ENCODE measurements at regions not wholly inside any gene's neighbourhood (a gene's known extent, or its start where the extent isn't known, plus 50 kb on each side); places are given as distances from the start of the nearest gene placed in this dataset.

DNA sequence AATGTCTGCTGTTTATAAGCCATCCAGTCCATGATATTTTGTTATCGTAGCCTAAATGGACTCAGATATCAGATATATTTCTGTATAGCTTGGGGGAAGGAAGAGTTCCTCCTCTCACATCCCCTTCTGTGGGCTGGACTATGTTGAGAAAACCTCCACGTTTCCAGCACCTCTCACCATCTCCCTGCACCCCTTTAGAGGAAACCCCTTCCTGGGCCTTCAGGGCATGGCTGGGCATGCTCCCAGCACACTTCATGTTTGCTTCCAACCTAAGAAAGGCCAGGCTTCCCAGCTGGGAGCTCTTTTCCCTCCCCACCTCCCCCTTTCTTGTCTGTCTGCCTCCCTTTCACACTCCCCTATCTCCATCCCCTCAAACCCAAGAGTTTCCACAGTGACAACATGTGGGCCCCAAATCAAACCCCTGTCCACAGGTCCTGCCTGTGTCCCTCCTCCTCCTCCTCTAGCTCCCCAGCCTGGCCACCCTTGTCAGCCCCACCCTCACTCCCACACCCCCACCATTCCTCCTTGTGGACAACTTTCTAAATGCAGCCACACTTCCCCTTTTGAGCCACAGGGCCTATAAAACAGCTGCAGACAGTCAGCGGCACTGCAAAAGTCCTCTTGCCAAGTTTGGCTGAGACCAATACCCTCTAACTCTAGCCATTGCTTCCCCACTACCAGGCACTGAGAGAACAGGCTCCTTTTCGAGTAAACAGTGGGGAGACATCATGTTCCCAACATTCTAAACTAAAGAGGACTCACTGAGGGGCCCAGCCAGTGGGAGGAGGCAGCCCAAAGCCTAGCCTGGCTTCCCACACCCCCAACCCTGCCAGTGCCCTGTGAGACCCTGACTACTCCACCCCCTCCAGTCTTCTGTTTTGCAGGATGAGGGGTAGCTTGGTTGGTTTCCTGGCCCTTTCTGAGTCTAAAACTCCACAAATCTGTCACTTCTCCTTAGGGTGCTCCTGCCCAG, 120.5 kb downstream of the ZFP36L2 start:
- no peak for DNase-seq

DNA sequence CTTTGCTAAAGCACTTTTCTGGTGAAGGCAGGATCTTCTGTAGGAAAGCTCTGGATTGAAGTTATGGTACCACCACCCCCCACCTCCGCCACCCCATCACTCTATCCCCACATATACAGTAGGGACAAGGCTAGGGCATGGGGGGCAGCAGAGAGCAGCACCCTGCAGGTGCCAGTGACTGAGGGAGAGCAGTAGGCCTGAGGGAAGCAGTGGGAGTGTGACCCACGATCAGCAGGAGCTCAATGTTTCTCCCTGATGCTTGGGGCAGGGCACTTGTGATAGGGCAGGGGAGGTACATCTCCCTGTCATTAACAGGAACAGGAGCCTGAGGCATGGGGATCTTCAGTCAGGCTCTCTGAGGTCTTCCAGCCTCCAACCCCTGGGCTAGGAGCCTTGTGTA, 121.6 kb downstream of the ZFP36L2 start:
- no peak for DNase-seq

DNA sequence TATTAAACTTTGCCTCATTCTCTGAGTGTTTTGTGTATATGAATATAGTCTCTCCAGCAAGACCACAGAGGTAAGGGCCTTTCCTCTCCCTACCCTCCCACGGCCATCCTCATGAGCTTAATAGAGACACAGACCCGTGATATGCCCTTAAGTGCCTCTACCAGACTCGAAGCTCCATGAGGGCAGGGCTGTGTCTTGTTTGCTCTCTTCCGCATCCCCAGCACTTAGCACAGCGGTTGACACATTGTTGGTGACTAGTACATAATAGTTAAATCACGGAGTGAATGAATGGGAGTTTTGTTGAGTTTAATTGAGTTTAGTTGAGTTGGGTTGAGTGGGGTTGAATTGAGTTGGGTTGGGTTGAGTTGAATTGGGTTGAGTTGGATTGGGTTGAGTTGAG, 122.3 kb downstream of the ZFP36L2 start:
- no peak for DNase-seq

DNA sequence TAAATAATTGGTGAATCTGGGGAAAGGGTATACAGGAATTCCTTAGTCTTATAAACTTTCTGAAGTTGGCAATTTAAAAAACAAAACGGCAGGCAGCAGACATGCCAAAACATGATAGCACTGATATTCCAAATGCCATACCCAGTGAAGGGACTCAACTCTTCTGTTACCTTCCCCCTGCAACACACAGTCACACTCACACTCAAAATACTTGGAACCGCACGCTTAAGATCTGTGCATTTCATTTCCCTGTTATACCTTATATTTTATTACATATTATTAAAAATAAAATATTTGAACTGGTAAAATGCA, 123.4 kb downstream of the ZFP36L2 start:
- no peak for DNase-seq

DNA sequence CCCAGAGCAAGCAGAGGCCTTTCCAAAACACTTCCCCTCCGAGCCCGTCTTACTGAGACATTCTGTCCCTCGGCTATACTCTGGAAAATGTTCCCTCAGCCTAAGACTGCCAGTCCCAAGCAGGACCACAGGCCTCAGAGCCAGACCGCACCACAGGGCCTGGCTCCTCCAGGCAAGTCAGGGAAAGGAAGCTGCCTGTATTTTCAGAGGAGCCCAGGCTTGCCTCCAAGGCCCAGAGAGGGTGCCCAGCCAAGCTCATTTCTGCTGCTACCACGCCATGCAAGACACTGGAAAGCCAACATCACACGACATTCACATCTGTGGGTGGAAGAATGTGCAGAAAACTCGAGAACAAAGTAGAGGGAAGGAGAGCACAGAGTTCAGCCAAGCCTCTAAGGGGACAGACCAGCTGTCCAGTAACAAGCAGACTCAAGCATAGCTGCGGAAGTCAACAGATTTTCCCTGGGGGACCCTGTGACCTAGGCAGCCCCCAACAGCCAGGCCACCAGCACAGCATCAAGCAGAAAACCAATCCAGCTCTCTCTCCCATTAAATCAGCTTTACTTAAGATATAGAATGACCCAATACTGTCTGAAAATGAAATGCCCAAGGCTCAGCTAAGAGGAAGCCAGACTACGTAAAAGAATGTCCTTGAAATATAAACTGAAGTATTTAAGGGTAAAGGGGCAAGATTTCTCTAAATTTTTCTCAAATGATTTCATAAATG, 123.9 kb downstream of the ZFP36L2 start:
- DNase-seq: no peak

DNA sequence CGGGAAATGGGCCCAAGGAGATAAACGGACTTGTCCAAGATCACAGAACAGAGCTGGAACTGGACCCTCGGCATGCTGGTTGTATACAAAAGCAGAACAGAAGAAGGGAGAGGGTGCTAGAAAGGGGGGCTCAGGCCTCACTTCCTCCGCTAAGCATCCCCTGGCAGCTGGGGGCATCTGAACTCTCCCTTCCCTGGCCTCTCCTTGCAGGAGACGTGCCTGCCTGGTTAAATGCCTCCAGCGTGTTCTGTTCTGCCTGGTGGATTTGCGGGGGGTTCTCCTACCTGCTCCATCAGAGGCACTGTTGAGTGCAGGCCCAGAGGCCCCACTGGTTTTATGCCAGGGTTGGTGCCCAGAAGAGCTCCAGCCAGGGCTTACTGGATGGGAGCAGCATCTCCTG, 124.7 kb downstream of the ZFP36L2 start:
- no peak for DNase-seq

DNA sequence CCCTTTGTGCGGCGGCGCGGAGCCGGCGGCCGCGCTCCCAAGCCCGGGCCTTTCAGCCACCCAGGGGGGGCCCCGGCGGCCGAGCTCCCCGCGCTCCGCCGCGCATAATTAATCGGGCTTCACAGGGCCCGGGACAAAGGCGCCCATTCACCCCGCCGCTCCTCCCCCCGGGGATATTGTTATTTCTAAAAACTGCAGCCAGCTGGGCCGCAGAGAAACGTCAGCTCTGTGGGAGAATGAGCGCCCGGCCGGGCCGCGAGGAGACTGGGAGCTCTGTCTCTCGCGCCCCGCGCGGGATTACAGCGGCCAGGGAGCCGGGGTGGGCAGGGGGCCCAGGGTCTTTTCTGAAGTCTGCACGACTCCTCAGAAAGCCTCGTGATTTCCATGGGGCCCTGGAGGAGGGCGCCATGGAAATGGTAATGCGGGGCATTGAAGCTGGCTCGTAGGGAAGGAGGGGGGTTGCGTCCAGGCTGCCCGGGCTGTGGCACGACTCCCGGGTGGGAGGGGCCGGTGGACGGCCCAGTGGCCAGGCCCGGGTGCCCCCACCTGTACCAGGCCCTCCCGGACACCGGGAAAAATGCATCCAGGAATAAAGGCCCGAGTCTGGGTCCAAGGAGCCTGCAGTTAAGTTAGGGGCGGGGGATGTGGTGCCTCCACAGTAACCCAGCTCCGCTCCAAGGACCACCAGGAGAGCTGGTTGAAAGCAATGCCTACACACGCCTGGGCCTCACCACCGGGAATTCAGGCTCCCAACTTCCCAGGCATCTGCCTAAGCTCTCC, 125.3 kb downstream of the ZFP36L2 start:
- no peak for DNase-seq

DNA sequence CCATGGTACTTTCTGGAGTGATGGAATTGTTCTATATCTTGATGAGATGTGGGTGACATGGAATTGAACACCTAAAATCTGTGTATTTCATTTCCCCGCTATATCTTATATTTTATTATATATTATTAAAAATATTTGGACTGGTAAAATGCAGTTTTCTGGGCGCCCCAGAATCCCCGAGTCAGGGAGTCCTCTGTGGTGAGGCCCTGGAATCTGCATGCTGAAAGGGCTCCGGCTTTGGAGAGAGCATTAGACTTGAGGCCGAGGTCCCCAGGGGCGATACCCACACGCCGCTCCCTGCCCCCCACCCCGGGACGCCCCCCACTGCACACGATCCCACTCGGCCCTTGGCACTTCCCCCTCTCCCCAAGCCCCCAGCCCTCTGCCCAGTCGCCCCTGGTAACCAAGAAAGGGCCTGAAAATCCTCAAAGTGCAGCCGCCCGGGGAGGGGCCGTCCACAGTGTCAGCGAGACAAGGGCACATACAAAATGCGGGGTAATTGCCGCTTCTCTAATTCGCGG, 126.0 kb downstream of the ZFP36L2 start:
- DNase-seq: no peak

DNA sequence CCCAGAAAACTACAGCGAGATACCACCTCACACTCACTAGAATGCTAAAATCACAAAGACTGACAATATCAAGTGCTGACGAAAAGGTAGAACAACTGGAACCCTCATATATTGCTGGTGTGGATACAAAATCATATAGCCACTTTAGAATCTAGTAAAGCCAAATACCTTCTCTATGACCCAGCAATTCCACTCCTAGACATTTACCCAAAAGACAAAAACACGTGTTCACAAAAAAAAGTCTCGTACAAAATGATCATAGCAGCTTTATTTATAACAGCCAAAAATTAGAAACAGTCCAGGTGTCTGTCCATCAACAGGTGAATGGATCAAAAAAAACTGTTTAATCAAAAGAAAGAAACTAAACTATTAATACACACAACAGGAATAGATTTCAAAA, 126.6 kb downstream of the ZFP36L2 start:
- DNase-seq: no peak

DNA sequence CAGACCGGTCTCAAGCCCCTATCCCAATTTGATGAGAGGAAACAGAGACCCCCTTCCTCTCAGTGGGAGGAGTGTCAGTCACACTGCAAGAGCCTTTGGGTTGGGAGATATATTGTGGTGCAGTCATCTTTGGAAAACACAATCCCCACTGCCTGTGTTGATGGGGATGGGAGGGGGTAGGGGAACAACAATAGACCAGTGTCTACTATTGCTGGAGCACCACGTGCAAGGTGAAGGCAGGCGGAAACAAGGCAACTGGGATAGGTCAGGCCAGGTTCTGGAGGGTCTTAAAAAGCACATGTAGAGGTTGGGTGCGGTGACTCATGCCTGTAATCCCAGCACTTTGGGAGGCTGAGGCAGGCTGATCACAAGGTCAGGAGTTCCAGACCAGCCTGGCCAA, 127.9 kb downstream of the ZFP36L2 start:
- no peak for DNase-seq

DNA sequence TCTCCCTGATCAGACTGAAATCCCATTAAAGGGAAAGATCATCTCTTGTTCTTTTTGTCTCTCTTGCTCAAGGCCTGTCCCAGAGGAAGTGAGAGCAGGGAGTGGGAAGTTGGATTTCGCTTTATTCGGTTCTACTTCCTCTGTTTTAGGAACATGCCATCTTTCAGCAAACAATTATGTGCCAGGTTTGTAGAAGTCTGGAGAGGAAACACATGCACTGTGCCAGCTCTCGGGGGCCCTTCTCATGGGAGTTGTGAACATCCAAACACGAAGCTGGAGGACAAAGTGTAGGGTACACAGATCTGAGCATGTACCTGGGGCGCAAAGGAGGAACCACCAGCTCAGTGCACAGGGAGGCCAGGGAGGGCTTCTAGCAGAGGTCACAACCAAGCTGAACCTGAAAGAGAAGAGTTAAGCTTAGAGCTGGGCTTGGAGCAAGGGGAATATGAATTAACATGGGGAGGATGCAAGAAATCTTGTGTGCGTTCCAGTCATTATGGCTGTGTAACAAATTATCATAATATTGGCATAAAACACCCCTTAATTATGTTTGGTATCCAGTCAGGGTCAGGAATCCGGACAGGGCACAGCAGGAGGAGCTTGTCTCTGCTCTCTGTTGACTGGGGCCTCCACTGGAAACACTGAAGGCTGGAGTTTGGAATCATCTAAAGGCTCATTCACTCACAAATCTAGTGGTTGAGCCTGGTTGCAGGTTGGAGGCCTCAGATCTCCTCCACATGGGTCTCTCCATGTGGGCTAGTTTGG, 128.6 kb downstream of the ZFP36L2 start:
- DNase-seq: no peak

DNA sequence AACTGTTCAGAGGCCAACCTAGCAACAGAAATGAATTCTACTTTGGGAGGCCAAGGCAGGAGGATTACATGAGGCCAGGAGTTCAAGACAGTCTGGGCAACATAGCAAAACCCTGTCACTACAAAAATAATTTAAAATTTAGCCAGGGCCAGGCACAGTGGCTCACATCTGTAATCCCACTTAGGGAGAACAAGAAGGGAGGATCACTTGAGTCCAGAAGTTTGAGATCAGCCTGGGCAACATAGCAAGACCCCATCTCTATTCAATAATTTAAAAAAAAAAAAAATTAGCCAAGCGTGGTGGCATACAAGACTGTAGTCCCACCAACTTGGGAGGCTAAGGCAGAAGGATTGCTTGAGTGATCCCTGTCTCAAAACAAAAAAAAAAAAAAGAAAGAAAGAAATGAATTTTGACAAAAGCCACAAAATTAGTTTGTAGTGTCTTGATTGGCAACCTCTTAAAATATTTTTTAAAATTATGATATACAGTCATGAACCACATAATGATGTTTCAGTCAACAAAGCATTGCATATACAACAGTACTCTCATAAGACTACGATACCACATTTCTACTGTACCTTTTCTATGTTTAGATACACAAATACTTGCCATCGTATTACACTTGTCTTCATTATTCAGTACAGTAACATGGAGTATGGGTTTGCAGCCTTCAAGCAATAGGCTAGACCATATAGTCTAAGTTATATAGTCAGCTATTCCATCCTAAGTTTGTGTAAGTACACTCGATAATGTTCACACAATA, 130.7 kb downstream of the ZFP36L2 start:
- no peak for DNase-seq

DNA sequence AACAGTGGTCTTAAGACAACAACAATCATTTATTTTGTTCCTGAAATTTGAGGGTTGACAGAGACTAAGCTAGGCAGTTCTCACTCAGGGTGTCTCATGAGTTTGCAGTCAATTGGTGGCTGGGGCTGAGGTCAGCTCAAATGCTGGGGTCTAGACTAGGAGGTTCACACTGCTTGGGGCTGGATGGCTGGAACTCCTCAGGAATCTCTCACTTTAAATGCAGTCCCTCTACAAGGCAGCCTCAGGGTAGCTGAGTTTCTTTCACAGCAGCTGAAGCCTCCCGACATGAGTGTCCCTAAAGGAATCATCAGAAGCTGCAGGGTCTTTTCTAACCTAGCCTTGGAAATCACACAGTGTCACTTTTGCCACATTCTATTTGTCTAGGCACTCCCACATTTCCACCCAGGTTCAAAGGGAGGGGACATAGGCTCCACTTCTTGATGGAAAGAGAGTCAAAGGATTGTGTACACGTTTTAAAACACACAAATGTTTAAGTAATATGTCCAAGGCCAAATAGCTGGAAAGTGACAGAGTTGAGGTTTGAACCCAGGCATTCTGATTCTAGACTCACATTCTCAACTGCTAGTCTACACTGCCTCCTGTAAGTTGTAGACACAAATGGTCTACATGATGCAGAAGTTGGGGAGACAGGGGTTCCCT, 133.8 kb downstream of the ZFP36L2 start:
- DNase-seq: no peak

DNA sequence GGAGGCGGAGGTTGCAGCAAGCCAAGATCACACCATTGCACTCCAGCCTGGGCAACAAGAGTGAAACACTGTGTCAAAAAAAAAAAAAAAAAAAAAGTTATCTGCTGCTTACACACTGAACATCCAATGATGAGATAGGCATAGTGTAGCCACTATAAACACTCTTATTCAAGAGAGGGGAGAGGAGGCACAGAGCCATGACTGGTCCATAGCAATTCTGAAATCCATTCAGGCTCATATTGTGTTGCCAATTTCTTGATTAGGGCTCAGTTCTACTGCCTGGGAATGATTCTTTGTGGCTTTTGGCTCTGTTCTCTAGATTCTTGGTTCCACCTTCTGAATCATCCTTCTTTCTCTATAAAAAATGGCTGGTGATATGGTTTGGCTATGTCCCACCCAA, 136.1 kb downstream of the ZFP36L2 start:
- DNase-seq: no peak

DNA sequence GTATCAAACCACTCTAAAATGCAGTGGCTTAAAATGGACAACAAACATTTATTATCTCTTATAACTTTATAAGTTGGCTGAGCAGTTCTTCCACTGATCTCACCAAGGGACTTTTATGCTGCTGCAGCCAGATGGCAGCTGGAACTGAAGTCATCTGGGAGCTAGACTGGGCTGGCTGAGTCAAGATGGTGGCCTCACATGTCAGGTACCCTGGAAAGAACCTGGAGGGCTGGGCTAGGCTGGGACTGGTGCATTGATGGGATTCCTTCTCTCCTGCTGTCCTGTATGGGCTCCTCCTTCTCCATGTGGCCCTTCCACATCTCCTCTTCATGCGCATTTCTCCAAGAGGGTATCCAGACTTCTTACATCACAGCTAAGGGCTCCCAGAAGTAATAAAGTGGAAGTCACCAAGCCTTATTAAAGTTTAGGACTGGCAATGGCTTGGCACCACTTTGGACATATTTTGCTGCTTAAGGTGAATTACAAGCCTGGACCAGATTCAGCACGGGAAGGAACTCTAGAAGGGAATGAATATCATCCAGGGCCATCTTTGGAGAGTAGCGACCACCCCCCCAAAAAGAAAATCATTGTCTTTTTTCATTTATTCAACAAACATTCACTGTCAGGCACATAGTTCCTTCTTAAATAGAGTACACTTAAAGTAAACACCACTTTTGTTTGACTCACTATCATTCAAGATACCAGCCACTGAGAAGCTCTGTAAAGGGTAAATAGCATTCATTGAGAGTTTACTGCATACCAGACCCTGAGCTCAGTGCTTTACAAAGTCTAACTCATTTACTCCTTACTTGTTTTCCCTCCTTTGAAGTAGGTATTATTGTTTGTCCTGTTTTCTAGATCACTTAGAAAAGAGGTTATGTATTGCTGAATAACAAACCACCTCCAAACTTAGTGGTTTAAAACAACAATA, 138.0 kb downstream of the ZFP36L2 start:
- no peak for DNase-seq

DNA sequence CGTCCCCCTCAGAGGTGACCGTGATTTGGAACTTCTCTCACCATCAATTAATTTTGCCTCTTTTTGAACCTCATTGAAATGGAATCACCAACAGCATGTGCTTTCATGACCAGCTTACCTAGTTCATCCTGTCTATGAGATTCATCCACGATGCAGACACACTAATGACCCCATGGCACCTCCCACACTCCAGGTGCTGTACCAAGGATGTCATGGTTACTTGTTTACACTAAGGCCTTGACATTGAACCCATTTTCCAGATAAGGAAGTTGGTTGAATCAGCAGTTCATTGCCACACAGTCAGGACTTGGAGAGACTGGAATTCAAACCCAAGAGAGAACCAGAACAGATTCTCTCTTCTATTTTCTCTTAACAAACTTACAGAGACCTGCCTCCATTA, 139.0 kb downstream of the ZFP36L2 start:
- DNase-seq: no peak

DNA sequence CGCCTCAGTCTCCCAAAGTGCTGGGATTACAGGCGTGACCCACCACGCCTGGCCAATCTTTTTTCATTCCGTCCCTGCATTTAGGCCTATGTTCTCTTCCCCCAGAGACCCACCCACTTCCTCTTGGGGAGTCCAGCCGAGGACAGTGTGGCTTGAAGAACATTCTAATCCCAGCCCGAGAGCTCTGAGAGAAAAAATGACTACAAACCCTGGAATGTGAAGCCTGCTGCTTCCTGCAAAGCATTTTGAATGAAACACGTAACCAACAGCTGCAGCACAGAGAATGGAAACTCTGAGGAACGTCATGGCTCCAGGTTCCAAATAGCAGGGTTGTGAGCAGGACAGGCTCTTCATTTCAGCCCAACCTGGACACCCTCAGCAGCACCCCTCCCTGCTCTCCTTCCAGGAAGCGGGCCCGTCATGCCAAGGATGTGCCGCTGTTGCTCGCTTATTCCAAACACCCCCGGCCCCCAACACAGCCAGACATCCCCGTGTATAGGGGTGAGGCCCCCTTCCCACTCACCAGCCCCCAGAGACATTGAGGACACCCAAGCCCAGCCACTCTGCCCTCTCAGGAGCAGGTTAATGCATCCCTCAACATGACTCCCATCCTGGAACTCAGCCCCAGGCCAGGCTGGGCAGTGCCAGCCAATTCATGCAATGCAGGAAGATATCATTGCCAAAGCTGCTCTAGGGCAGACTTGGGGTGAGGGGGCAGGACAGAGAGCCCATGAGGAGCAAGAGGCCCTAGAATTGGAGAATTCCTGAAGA, 139.8 kb downstream of the ZFP36L2 start:
- no peak for DNase-seq

DNA sequence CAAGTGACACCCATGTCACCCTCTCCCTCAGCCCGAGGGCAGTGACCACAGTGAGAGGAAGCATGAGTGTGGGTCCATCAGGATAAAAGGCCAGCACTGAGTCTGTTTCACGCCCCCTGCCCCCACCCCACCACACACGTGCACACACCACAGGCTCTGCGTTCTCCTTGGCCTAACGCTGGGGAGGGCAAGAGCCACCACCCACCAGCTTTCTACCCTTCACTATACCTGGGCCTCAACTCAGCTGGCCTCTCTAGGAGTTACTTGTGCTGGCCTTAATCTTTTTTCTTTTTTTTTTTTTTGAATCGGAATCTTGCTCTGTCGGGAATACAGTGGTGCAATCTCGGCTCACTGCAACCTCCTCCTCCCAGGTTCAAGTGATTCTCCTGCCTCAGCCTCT, 140.5 kb downstream of the ZFP36L2 start:
- DNase-seq: no peak

DNA sequence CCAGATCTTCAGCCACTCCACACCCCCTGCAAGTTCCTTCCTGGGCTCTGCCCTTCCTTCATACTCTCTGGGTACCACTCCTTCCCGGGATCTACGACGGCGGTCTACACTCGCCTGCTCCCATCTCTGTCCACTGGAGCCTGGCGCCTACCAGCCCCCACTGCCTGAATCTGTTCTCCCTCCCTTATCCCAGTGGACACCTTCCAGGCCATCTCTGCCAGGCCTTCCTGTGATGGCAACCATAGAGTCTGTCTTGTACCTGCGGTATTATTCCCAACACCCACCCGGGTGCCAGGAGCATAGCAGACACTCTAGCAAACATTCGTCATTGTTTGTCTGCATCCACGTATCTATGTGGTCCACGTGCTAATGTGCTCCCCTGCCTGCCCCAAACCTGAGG, 140.9 kb downstream of the ZFP36L2 start:
- no peak for DNase-seq

All from activated T-cell treated with anti-CD3 and anti-CD28 coated beads, Interleukin-2, amount 50 U/mL, for 48 hours (primary cell).